AG09309 (cell line): ENCODE measurements at regions not wholly inside any gene's neighbourhood (a gene's known extent, or its start where the extent isn't known, plus 50 kb on each side); places are given as distances from the start of the nearest gene placed in this dataset.

ENCODE experiments used
- DNase-seq: peaks from one replicate; pipeline ENCODE4 v3.0.0-alpha.2; 2010; ENCODE audit warnings: low read depth
- H3K4me3 ChIP-seq: 2 replicates; pipeline ENCODE4 v1.5.1; 2011; ENCODE audit warnings: mild to moderate bottlenecking, low read depth, low read length, moderate library complexity; ENCODE audit not compliant: control insufficient read depth
- TF ChIP-seq, protein P1 (sequence below): IDR thresholded peaks from 2 replicates; pipeline ENCODE4 v1.5.1; 2011; ENCODE audit warnings: mild to moderate bottlenecking, low read depth, low read length, inconsistent platforms; ENCODE audit not compliant: insufficient read depth, control insufficient read depth; ENCODE audit errors: missing control alignments

DNA sequence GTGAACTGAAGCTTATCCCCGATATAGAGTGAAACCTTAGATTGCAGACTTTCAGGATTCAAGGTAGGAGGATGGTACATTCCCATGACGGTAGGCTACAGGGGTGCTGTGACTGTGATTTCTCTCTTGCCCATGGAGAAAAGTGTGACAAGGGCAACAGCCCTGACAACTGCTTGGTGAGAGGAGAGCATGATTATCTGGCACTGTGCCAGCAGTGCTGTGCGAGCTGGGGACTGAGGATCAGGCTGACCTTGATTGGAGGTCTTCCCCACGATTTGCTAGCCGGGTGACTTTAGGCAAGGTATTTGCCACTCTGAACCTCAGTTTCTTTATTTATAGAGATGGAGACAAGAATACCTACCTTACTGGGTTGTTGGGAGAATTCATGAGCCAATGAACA lies 229.5 kb downstream of the PTEN start:
- TF ChIP-seq, protein P1, sequence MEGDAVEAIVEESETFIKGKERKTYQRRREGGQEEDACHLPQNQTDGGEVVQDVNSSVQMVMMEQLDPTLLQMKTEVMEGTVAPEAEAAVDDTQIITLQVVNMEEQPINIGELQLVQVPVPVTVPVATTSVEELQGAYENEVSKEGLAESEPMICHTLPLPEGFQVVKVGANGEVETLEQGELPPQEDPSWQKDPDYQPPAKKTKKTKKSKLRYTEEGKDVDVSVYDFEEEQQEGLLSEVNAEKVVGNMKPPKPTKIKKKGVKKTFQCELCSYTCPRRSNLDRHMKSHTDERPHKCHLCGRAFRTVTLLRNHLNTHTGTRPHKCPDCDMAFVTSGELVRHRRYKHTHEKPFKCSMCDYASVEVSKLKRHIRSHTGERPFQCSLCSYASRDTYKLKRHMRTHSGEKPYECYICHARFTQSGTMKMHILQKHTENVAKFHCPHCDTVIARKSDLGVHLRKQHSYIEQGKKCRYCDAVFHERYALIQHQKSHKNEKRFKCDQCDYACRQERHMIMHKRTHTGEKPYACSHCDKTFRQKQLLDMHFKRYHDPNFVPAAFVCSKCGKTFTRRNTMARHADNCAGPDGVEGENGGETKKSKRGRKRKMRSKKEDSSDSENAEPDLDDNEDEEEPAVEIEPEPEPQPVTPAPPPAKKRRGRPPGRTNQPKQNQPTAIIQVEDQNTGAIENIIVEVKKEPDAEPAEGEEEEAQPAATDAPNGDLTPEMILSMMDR, result no peak
- DNase-seq, result no peak
- H3K4me3 ChIP-seq, result no peak overlapping the region

DNA sequence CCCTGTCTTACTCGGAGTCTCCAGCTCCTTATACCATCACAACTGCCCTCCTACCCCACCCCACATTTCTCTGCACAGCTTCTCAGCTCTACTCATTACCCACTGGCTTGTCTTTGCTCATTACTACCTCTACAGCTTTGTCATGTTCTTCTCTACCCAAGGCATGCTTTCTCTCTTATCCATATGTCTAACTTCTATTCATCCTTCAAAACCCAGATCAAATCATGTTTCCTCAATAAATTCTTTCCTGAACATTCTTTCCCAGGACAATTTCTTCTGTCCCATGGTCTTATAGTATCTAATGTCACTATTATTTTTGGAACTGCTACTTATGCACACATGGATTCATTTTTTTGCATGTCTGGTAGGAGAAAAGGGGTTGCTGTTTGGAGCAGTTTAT lies 231.4 kb downstream of the PTEN start:
- H3K4me3 ChIP-seq, result no peak overlapping the region
- TF ChIP-seq, protein P1, result no peak
- DNase-seq, result no peak

DNA sequence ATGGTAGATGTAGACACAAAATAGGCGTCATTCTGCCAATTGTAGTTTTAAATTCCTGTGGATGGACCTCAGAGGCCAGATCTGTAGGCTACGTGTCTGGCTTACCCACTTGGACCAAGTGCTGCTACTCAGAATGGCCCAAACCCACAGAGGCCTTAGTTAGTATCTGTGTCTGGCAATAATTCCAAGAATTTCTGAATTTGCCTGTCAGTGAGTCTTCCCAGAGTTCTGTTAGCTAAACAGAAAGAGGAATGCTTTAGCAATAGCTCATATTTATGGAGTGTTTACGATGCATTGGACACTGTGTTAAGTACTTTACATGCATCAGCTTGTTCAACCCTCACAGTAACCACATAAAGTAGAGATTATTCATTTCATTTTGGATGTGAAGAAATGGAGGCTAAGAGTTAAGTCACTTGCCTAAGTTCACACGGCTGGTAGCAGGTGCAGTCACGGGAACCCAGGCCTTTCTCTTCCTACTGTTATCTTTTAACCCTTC lies 231.8 kb downstream of the PTEN start:
- DNase-seq, result peak; percentile 97
- TF ChIP-seq, protein P1, result no peak
- no peak overlapping the region for H3K4me3 ChIP-seq

DNA sequence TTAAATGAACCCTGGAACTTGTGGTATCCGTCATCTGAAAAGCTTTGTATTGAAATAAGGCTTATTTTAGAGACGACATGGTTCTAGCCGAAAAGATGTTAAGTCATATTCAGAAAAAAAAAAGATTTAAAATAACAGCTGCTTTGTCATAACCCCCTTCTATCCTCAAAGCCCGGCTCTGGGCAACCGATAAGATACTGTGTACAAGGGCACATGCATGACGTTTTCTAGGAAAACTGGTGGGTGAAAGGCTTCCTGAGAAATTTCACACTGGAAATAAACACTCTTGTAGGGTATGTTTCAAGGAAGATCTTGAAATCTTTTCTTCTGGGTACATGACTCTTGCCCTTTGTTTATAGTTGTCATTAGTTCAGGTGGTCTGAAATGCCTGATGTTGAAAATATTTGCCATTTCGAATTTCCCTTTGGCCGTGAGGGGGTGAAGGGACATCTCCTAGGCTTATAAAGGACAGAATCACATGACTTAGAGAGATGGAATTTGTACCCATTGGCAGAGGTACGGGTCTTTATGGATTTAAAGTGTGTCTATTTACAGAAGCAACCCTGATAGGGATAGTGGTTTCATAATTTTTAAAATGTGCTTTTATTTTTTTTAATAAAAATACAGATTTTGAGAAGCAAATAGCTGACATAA lies 232.5 kb downstream of the PTEN start:
- TF ChIP-seq, protein P1, result no peak

DNA sequence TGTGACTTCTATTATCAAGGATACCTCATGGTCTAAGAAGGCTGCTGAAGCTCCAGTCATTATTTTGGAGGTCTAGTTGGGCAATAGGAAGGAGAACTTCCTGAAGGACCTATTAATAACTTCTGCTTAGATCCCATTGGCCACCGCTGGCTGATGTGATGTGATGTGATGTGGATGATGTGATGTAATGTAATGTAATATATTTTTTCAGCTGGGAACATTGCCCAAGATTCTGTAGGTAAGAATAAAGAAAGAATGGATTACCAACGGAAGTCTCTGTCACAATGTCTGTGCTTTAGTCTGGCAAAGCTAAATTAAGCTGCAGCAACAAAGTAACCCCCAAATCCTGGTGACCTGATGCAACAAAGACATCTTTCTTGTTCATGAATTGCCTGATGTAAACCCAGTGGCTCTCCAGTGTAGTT lies 233.7 kb downstream of the PTEN start:
- TF ChIP-seq, protein P1, result no peak
- no peak for DNase-seq
- H3K4me3 ChIP-seq, result no peak overlapping the region

More for the DNA sequence above, 232.5 kb downstream of the PTEN start:
- H3K4me3 ChIP-seq, result no peak overlapping the region
- DNase-seq, result no peak

DNA sequence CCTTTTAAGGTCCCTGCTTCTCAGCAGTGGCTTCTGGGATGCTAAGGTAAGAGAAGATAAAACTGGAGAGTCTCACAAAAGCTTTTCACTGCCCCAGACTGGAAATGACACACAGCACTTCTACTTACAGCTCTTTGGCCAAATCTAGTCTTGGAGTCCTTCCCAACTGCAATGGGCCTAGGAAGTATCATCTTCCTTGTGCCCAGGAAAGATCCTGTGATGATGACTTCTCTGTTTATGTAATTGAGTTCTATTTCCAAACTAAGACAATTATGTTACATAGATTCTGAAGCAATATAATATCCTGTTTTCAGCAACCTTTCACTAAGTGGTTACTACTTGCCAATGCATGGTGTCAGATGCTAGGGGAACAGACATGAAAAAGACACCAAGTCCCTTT lies 234.1 kb downstream of the PTEN start:
- TF ChIP-seq, protein P1, result no peak
- no peak overlapping the region for H3K4me3 ChIP-seq
- DNase-seq, result no peak
